ENCODE measurements at regions not wholly inside any gene's neighbourhood (a gene's known extent, or its start where the extent isn't known, plus 50 kb on each side); places are given as distances from the start of the nearest gene placed in this dataset.

GRCh38 chr17:413016-413350 is 60.4 kb upstream of the RPH3AL start:
- no peak for DNase-seq

- no peak for DNase-seq
Measured at GRCh38 chr17:412211-413015, 59.8 kb upstream of the RPH3AL start.

- no peak for DNase-seq
Measured at GRCh38 chr17:411421-412120, 59.0 kb upstream of the RPH3AL start.

GRCh38 chr17:410543-411401 is 58.2 kb upstream of the RPH3AL start:
- no peak for DNase-seq

GRCh38 chr17:409848-410542 is 57.4 kb upstream of the RPH3AL start:
- peak; percentile 90 for DNase-seq

- no peak for DNase-seq
Measured at GRCh38 chr17:409308-409847, 56.8 kb upstream of the RPH3AL start.

- DNase-seq, result no peak
Measured at GRCh38 chr17:404703-405102, 52.1 kb upstream of the RPH3AL start.
